SK-N-MC (cell line): ENCODE measurements at regions not wholly inside any gene's neighbourhood (a gene's known extent, or its start where the extent isn't known, plus 50 kb on each side); places are given as distances from the start of the nearest gene placed in this dataset.

ENCODE experiments used
- DNase-seq: peaks from one replicate; pipeline ENCODE4 v3.0.0-alpha.2; 2011; ENCODE audit warnings: low read depth, low spot score
- H3K27ac ChIP-seq: fragments of 200-600 bp; sonication (generic); 2 replicates; pipeline ENCODE4 v1.5.1; 2016; ENCODE audit warnings: mixed run types
- H3K36me3 ChIP-seq: fragments of 200-600 bp; sonication (generic); 2 replicates; pipeline ENCODE4 v1.6.1; 2017; ENCODE audit warnings: antibody characterized with exemption, low read length, mixed read lengths; ENCODE audit not compliant: insufficient read depth
- H3K4me3 ChIP-seq: fragments of 200-600 bp; sonication (generic); 2 replicates; pipeline ENCODE4 v1.5.1; 2016
- H3K9ac ChIP-seq: fragments of 200-600 bp; sonication (generic); 2 replicates; pipeline ENCODE4 v1.8.0; 2017; ENCODE audit warnings: mixed run types, mixed read lengths; ENCODE audit not compliant: insufficient read length
- H3K9me3 ChIP-seq: fragments of 200-600 bp; sonication (generic); 2 replicates; pipeline ENCODE4 v1.6.1; 2017; ENCODE audit warnings: low read depth, mild to moderate bottlenecking, antibody characterized with exemption, low read length, moderate library complexity, mixed read lengths
- EZH2 ChIP-seq: fragments of 200-600 bp; sonication (generic); IDR thresholded peaks from one replicate; pipeline ENCODE4 v1.6.1; 2017; ENCODE audit warnings: antibody characterized with exemption
- FOXP2 ChIP-seq: optimal IDR thresholded peaks from 2 replicates; pipeline ENCODE3; 2011; ENCODE audit warnings: mild to moderate bottlenecking, moderate library complexity; ENCODE audit not compliant: insufficient read depth; ENCODE audit errors: extremely low read length, control extremely low read depth
- POLR2AphosphoS5 ChIP-seq: IDR thresholded peaks from 2 replicates; pipeline ENCODE4 v1.6.1; 2012; ENCODE audit warnings: mild to moderate bottlenecking, low read depth, low read length, borderline replicate concordance

GRCh38 chr18:4587204-4587603, 132.1 kb upstream of the DLGAP1 start:
- TF ChIP-seq EZH2 (no peak), POLR2AphosphoS5 (no peak), FOXP2 (no peak)
- no peaks in the 10 kb centered on the region for H3K36me3 ChIP-seq
- no peak overlapping the region for H3K27ac ChIP-seq
- H3K4me3 ChIP-seq, result no peak overlapping the region
- no peaks in the 10 kb centered on the region for H3K9me3 ChIP-seq
- H3K9ac ChIP-seq, result no peak overlapping the region
- no peak for DNase-seq

- TF ChIP-seq FOXP2, result no peak
- no peak for TF ChIP-seq POLR2AphosphoS5
- TF ChIP-seq EZH2, result no peak
- Histone ChIP-seq H3K9me3 (no peaks in the 10 kb centered on the region), H3K36me3 (no peaks in the 10 kb centered on the region), H3K27ac (no peak overlapping the region), H3K9ac (no peak overlapping the region), H3K4me3 (no peak overlapping the region)
- no peak for DNase-seq
Observed at GRCh38 chr18:4586731-4587130, 131.6 kb upstream of the DLGAP1 start.

- DNase-seq, result no peak
- Histone ChIP-seq H3K27ac (no peak overlapping the region), H3K9ac (no peak overlapping the region), H3K9me3 (no peaks in the 10 kb centered on the region), H3K36me3 (no peaks in the 10 kb centered on the region), H3K4me3 (no peak overlapping the region)
- TF ChIP-seq POLR2AphosphoS5 (no peak), FOXP2 (no peak), EZH2 (no peak)
Observed at GRCh38 chr18:4582431-4583335, 127.6 kb upstream of the DLGAP1 start.

GRCh38 chr18:4581966-4582365, 126.9 kb upstream of the DLGAP1 start:
- TF ChIP-seq POLR2AphosphoS5 (no peak), FOXP2 (no peak), EZH2 (no peak)
- H3K27ac ChIP-seq, result no peak overlapping the region
- H3K36me3 ChIP-seq, result no peaks in the 10 kb centered on the region
- DNase-seq, result no peak
- H3K9me3 ChIP-seq, result no peaks in the 10 kb centered on the region
- H3K4me3 ChIP-seq, result no peak overlapping the region
- no peak overlapping the region for H3K9ac ChIP-seq

- Histone ChIP-seq H3K9me3 (no peaks in the 10 kb centered on the region), H3K9ac (no peak overlapping the region), H3K4me3 (no peak overlapping the region), H3K27ac (no peak overlapping the region), H3K36me3 (no peaks in the 10 kb centered on the region)
- TF ChIP-seq POLR2AphosphoS5 (no peak), FOXP2 (no peak), EZH2 (no peak)
- no peak for DNase-seq
Observed at GRCh38 chr18:4578449-4578848, 123.3 kb upstream of the DLGAP1 start.

GRCh38 chr18:4573735-4574134, 118.6 kb upstream of the DLGAP1 start:
- Histone ChIP-seq H3K9ac (no peak overlapping the region), H3K9me3 (no peaks in the 10 kb centered on the region), H3K4me3 (no peak overlapping the region), H3K36me3 (no peaks in the 10 kb centered on the region), H3K27ac (no peak overlapping the region)
- TF ChIP-seq FOXP2 (no peak), POLR2AphosphoS5 (no peak), EZH2 (no peak)
- DNase-seq, result no peak

- DNase-seq, result no peak
- TF ChIP-seq EZH2, result no peak
- TF ChIP-seq FOXP2, result no peak
- TF ChIP-seq POLR2AphosphoS5, result no peak
- H3K4me3 ChIP-seq, result no peak overlapping the region
- no peaks in the 10 kb centered on the region for H3K9me3 ChIP-seq
- H3K36me3 ChIP-seq, result no peaks in the 10 kb centered on the region
- no peak overlapping the region for H3K27ac ChIP-seq
- no peak overlapping the region for H3K9ac ChIP-seq
Observed at GRCh38 chr18:4557502-4557901, 102.4 kb upstream of the DLGAP1 start.

GRCh38 chr18:4551001-4551360, 95.9 kb upstream of the DLGAP1 start:
- no peak for TF ChIP-seq EZH2
- TF ChIP-seq FOXP2, result no peak
- no peak for TF ChIP-seq POLR2AphosphoS5
- Histone ChIP-seq H3K9me3 (no peaks in the 10 kb centered on the region), H3K9ac (no peak overlapping the region), H3K36me3 (no peaks in the 10 kb centered on the region), H3K27ac (no peak overlapping the region), H3K4me3 (no peak overlapping the region)
- no peak for DNase-seq
